HG03354 (cell line): ENCODE measurements at regions not wholly inside any gene's neighbourhood (a gene's known extent, or its start where the extent isn't known, plus 50 kb on each side); places are given as distances from the start of the nearest gene placed in this dataset.

ENCODE experiments used
- ATAC-seq: cut with Tn5 transposase; IDR thresholded peaks from one replicate; pipeline ENCODE4 v1.9.1; 2021; ENCODE audit warnings: mild to moderate bottlenecking; ENCODE audit not compliant: unreplicated experiment, poor library complexity, severe bottlenecking

DNA sequence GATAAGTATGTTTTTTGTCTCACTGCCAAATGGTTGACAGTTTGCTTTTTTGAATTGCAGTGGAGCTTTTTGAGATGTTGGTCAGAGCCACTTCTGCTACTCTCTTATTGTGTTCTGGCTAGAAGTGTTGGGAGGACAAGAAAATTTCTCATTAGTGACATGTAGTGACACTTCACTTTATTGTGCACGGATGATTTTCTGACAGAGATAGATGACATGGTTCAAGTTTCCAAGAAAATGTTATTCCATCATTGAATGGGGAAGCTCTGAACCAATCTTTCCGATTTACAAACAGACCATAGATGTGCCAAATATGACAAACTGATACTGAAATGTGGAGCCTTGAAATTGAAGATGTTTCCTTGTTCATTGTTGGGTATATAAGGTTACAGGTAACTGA lies 558.9 kb upstream of the WWC1 start:
- no peak for ATAC-seq

DNA sequence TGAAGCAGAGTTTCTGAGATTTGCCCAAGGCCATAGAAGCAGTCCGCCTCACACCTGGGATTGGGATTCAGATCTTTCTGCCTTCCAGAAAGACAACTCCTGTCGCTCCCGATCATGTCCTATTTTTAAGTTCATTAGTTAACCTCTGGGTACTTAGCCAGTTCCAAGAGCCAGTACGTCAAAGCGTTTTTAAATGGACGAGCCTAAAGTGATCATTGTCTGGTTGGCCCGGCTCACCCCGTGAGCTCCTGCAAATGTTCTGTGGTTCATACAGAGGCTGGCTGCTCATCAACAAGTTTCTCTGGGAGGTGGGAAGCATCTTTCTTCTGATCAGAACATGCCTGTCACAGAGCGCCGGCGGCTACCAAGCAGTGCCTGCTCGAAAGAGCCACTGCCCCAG lies 554.5 kb upstream of the WWC1 start:
- ATAC-seq = no peak

DNA sequence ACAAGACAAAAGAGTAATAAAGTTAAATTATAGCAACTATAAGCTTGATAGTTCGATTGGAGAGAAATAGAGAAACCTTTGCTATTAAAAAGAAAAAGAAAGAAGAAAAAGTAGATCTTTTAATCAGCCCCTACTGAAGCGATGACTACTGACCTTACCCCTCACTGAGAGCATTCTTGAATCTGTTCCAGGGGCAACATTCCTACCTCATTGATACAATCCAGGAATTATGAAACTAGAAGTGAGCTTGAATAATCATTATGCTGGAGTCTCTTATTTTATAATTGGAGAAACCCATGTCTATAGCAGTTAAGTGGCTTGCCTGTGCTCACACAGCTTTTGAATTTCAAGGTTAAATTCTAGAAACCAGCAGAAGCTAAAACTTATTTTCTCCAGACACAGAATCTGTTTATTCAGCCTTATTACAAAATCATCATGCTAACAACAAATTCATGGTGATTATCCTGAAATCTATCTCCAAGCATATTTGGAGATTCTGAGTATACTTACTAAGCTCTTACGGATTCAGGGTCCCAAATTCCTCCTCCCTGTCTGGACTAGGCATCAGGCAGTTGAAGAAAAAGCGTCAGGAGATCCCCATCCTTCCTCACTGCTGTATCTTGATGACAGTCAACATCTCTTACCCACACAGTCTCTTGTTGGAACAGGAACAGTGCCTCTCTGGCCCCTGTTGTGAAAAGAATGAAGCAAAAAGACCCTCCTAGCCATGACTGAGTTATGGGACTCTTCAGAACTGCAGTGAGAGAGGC lies 547.6 kb upstream of the WWC1 start:
- ATAC-seq = no peak

DNA sequence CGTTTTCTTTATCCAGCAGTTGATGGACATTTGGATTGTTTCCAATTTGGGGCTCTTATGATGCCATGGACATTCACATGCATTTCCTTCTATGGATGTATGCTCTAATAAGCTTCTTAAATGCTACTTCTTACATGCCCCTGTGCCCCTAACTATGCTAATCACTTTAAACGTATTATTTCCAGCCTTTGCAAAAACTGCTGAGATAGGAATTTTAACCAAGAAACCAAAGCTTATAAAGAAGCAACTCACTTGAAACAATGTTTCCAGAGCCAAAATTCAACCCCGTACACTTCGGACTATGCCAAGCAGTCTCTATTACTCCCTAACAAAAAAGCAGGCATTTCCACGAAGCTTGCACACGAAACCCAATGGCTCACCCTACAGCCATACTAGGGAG lies 545.6 kb upstream of the WWC1 start:
- no peak for ATAC-seq

DNA sequence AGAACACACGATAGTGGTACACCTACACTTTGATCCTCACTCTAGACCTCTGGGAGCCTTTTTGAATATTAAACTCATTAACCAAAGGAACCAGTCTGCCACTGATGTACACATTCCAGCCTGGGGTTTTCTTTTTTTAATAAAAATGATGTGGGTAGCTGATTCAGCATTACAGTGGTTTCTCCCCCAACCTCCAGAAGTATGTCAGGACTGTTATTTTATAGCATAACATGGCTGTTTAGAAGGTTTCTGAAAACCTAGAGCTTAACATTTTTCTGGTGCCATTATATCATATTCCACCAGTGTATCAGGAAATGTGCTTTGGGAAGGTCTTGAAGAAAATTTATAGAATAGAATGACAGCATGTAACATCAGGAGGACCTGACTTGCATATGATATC lies 540.9 kb upstream of the WWC1 start:
- no peak for ATAC-seq

DNA sequence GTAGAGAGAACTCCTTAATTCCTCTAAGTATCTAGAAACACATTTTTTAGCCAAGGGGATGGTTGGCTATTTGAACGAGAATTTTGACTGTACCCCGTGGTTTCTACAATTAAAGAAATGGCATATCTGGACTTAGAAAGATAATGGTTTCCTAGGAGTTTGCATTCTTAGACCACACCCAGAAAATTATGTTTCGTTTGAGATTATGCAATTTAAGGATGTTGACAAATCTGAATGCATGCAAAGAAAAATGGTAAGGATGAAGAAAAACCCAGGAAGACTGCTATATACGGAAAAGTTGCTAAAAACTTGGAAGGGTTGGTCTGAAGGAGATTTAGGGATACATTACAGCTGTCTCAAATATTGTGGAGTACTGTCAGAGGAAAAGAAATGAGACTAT lies 538.5 kb upstream of the WWC1 start:
- no peak for ATAC-seq

DNA sequence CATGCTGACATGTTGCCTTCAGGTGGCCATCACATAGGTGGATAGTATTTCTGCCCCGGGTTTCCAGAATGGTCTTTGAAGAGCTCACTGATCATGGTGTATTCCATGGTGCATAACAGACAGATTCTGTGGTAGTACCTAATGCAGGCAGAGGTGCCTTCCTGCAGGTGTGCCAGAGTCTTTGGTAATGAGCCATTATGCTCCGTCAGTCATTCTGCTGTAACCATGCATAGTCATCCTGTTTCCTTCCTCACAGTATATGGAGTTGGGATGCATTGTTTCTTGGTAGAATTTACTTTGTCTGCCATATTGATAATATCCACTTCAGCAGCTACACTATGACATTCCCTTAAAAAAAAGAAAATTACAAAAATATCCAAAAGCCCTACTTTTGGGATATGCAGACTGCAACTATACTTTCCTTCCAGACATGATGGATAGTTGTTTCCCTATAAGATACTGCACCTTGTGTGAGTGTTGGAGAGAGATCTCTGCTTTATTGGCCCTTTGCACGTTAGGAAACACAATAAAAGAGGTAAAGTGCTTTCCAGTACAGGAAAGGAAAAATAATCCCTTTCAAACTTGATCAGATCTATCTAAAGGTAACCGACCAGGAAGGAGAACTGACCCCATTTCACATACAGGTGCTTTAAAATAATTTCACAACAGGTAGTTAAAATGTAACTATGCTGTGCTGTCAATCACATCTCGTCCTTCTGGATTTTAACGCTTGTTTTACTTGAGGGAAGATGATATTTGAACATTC lies 537.5 kb upstream of the WWC1 start:
- no peak for ATAC-seq

DNA sequence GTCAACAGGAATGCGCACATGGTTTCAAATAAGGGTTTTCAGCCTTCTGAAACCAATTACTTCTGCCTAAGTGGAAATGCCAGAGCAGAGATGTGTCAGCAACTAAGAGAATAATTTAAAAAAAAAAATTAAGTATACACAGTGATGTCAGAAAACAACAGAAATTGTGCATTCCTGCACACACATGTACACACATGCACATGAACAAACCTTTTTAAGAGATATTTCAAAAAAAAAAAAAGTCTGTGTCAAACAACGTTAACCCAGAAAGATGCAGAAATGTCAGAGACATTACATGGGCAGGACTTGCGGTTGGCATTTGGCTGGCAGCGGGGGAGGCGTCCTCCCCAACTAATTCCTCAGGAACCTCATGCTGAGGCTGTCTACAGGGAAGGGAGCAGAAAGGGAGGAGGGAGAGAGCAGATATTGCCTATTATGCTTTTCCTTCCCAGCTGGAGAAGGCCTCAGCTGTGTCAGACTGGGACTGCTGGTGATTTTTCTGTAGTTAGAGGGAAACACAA lies 536.9 kb upstream of the WWC1 start:
- no peak for ATAC-seq

DNA sequence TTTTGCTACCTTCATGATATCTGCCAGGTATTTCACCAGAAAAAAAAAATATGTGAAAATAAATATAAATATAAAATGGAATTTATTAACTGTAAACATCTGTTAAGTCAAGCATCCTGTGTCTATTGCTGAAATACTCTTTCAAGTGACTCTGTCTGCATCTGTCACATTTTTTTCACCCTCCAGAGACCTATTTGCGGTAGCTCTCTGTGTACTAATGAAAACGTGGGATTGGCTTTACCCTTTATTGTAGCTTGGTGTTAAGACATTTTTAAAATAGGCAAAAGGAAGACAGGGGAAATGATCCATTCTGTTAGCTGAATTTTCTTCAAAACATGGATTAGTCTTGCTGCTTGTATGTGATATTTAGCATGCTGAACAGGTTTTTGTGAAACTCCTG lies 536.0 kb upstream of the WWC1 start:
- no peak for ATAC-seq

DNA sequence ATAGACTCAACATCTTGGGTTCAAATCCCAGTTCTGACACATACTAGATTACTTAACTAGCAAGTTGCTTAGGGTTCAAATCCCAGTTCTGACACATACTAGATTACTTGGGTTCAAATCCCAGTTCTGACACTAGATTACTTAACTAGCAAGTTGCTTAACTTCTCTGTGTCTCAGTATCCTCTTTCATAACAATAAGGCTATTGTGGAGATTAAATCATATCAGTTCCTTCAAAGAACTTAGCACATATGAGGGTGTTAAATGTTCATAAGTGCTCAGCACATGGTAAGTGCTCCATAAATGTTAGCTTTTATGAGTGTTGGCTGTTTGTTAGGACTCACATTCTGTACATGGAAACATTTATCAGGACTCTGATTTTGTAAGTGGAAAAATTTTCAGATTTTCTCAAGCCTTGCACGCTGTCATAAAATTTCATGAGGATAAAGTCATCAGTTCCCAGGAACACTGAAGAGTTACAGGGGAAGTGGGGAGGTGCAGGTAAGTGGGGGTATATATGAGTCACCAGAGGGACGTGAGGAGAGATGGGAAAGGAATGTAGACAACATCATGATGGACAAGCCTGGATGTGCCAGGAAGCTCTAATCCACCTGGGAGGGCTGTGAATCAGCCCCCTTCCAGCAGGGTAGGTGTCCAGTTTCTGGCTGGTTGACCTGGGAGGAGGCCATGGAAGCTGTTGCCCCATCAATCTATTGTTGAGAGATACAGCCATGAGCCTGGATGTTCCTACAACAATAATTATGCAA lies 532.2 kb upstream of the WWC1 start:
- ATAC-seq = no peak

DNA sequence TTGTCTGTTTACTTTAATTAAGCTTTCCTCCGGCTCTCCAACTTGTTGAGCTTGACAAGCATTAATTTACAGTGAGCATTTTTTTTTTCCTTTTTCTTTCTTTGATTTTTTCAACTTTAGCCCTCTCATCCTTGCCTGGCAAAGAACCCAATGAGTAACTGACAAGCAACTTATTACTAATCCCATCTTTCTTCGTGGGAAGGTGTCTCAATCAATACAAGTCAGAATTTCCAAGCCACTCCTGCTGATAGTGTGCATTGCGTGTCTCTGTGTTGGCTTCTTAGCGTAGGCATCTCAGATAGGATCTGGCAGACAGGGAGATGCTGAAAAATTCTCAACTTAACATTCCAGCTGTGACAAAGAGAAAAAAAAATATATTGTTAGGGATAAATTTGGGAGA lies 527.7 kb upstream of the WWC1 start:
- ATAC-seq = no peak

DNA sequence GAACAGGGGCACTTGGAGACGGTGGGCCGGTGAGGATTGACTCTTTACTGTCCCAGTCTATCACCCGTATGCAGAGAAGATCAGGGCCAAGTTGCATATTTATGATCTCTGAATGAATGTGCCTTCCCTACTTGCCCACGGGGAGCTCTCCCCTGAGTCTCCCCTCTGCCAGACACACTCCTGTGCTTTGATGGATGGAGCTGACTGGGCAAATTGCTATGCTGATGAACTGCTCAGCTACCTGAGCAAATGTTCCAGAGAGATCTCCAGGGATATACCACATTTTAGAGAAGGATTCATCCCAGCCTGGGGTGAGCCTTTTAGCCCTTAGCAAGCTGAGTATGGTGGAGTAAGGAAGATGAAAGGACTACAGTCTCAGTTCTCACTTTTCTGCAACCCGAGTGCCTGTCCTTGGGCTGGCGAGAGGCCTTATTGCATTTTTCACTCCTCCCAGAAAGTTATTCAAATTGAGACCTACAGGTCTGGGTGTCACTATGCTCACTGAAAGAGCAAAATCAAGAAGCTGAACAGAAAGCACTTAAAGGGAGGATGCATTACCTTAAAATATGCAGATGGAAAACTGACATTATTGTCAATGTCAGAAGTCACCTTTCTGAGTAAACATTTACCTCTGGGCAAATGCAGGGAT lies 526.7 kb upstream of the WWC1 start:
- no peak for ATAC-seq

DNA sequence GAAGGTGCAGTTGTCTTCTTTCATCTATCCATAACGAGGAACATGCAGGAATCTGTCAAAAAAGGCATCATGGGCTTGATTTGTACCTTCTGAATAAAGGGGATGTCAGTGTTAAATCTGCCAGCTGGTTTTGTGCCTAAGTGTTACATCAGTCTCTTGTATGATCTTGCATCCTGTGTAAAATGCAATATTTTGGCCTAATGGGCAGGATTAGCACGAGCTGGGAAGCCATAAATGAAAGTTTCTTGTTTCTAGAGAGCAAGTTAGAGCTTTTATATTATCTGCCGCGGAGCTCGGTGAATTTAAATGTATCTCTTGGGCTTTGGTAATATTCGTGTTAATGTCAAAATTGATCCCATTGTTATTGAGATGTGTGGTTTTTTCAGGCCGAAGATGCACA lies 526.1 kb upstream of the WWC1 start:
- ATAC-seq = no peak

DNA sequence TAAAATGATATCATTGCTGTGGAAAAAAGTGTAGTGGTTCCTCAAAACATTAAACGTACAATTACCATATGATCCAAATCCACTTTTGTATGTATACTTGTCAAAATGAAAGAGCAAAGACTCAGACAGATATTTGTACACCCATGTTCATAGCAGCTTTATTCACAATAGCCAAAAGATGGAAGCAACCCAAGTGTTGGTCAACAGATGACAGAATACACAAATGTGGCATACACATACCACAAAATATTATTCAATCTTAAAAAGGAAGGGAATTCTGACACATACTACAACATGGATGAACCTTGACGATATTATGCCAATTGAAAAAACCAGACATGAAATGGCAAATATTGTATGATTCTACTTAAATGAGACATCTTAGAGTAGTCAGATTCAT lies 524.5 kb upstream of the WWC1 start:
- no peak for ATAC-seq

DNA sequence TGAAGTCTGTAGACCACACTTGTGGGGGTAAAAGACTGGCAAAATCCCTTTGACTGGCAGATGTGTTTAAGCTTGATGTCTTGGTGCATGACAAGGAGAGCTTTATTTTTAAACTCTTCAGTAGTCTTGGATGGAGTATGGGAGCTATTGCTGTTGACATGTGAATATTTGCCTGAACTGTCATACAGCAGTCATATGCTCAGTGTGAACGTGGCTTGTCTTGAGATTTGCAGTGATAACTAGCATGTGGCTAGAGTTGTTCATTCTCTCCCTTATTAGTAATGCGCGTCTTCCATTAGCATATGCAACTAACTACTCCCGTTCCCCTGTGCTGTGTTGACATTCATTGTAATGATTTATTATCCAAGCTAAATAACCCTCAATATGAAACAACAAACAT lies 523.6 kb upstream of the WWC1 start:
- no peak for ATAC-seq

DNA sequence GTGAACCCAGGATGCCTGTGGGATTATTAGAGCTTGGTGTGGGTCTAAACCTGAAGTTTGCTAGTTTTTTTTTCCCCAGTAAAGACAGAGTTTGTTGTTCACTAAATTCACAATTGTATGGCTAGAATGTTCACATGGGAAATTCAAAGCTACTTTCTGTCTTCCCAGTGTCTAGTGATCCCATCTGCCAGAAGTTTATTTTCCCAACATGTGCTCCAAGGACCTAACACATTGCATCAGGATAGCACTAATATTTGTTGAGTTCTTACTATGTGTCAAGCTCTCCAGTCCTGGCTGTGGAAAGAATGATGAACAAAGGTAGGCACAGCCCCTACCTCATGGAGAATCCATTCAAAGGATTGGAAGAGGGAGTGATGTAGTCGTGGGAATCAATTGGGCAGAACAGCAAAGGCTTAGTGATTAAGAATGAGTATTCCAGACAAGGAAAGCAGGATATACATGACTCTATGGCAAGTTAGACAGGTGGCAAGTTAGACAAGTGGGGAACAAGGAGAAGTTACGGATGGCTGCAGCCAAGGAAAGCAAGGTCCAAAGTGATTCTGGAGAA lies 521.5 kb upstream of the WWC1 start:
- no peak for ATAC-seq

DNA sequence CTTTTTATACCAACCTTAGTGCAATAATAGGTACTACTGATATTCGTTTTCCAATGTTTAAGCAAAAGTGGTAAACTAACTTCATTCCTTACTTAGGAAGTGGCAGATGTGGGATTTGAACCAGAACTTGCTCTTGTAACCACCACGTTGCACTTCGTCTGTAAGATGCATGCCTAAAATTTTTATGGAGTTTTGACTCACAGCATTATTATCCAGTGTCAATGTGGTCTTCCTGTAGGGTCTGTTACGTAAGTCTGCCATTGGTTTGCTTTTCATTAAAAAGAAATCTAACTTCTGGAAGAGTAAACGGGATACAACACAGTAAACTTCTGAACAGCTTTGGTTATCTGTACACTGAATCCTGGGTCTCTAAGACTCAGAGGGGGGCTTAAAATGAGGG lies 521.0 kb upstream of the WWC1 start:
- no peak for ATAC-seq

DNA sequence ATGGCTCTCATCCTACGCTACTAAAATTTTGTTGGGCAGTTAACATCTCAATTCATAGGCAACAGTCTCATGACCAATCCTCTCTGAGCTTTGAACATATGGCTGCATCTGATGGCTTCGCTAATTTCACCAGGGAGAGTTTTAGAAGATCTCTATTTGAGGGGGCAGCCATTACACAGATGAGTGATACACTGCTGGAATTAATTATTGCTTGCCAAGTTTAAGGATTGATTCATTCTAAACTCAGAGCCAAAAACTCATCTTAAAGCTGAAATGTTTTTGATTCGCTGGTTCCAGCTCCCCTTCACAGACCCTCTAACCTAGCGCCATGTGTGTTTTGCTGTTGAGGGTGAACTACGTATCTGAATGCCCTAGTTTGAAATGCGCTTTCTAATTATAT lies 519.9 kb upstream of the WWC1 start:
- no peak for ATAC-seq

DNA sequence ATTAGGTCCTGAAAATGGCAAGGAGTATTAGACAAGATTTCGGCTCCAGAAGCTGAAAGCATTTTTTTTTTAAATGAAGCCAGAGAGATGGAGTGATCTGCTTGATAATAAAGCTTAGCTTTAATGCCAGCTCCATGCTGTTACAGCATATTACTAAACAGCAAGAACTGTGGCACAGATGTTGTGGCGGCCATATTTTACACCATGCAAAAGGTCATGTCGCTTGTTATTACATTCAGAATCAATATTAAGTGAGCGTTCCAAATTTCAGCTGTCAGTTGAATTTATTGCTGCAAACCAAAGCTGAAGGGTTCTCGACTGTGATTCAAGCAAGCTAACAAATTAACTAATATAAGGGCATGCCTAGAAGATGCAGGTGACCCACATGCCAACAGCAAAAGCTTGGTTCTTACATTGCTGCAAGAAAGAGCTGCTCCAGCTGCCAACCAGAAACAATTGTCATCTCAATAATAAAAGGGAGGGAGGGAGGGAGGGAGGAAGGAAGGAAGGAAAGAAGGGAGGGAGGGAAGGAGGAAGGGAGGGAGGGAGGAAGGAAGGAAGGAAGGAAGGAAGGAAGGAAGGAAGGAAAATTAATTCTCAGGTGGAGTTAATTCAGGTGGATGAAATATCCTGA lies 517.7 kb upstream of the WWC1 start:
- ATAC-seq = no peak
